ENCODE measurements at regions not wholly inside any gene's neighbourhood (a gene's known extent, or its start where the extent isn't known, plus 50 kb on each side); places are given as distances from the start of the nearest gene placed in this dataset.

GRCh38 chr5:97752871-97753270, 569.8 kb upstream of the RIOK2 start:
- no peak overlapping the region for H3K27ac ChIP-seq (ENCODE audit: low read depth, low read length, poor library complexity, severe bottlenecking)
- BruUV-seq (replicated peaks) = no TSS peak
- DNase-seq (ENCODE audit: low spot score) = no peak
- no peaks in the 10 kb centered on the region for H3K36me3 ChIP-seq (ENCODE audit: insufficient read depth, low read length, poor library complexity, severe bottlenecking)
- intact Hi-C loops (cut with micrococcal nuclease; ENCODE audit: unreplicated experiment) = no loop called here
- ChIA-PET CTCF (no interaction called here), POLR2A (ENCODE audit: low non-redundant PET) (no interaction called here)
- H3K4me3 ChIP-seq (ENCODE audit: low read depth, low read length, poor library complexity, severe bottlenecking) = no peak overlapping the region
- H3K9me3 ChIP-seq (ENCODE audit: low read depth, low read length, poor library complexity, severe bottlenecking) = no peaks in the 10 kb centered on the region
- H3K4me1 ChIP-seq (ENCODE audit: insufficient read depth, low read length, poor library complexity, severe bottlenecking) = no peaks in the 10 kb centered on the region
- TF ChIP-seq EZH2 (IDR thresholded peaks at IDR 0.05; ENCODE audit: borderline replicate concordance, low read depth, low read length, poor library complexity, severe bottlenecking) (no peak), CTCF (conservative IDR thresholded peaks at IDR 0.05; ENCODE audit: low read depth, low read length) (no peak)
- peaks cover 3% of the 10 kb centered on the region for H3K27me3 ChIP-seq (replicated peaks; ENCODE audit: insufficient read depth, low read depth, low read length, poor library complexity)

- CTCF ChIA-PET = no interaction called here
Measured at GRCh38 chr5:97762483-97762882, 579.4 kb upstream of the RIOK2 start.

GRCh38 chr5:97764700-97765099, 581.7 kb upstream of the RIOK2 start:
- POLR2A ChIA-PET (ENCODE audit: low non-redundant PET) = no interaction called here
- CTCF ChIA-PET = no interaction called here

More at GRCh38 chr5:97762483-97762882, 579.4 kb upstream of the RIOK2 start:
- no peaks in the 10 kb centered on the region for H3K9me3 ChIP-seq (ENCODE audit: low read depth, low read length, poor library complexity, severe bottlenecking)
- intact Hi-C loops (cut with micrococcal nuclease; ENCODE audit: unreplicated experiment) = no loop called here
- H3K27ac ChIP-seq (ENCODE audit: low read depth, low read length, poor library complexity, severe bottlenecking) = no peak overlapping the region
- no peaks in the 10 kb centered on the region for H3K4me1 ChIP-seq (ENCODE audit: insufficient read depth, low read length, poor library complexity, severe bottlenecking)
- no TSS peak for BruUV-seq (replicated peaks)
- TF ChIP-seq EZH2 (IDR thresholded peaks at IDR 0.05; ENCODE audit: borderline replicate concordance, low read depth, low read length, poor library complexity, severe bottlenecking) (no peak), CTCF (conservative IDR thresholded peaks at IDR 0.05; ENCODE audit: low read depth, low read length) (no peak)
- no peaks in the 10 kb centered on the region for H3K36me3 ChIP-seq (ENCODE audit: insufficient read depth, low read length, poor library complexity, severe bottlenecking)
- no peaks in the 10 kb centered on the region for H3K27me3 ChIP-seq (replicated peaks; ENCODE audit: insufficient read depth, low read depth, low read length, poor library complexity)
- no peak for DNase-seq (ENCODE audit: low spot score)
- no peak overlapping the region for H3K4me3 ChIP-seq (ENCODE audit: low read depth, low read length, poor library complexity, severe bottlenecking)
- POLR2A ChIA-PET (ENCODE audit: low non-redundant PET) = no interaction called here

GRCh38 chr5:97778451-97778850, 595.4 kb upstream of the RIOK2 start:
- ChIA-PET POLR2A (ENCODE audit: low non-redundant PET) (no interaction called here), CTCF (no interaction called here)
- no peak for DNase-seq (ENCODE audit: low spot score)
- Histone ChIP-seq H3K36me3 (ENCODE audit: insufficient read depth, low read length, poor library complexity, severe bottlenecking) (no peaks in the 10 kb centered on the region), H3K4me3 (ENCODE audit: low read depth, low read length, poor library complexity, severe bottlenecking) (no peak overlapping the region), H3K4me1 (ENCODE audit: insufficient read depth, low read length, poor library complexity, severe bottlenecking) (no peaks in the 10 kb centered on the region), H3K9me3 (ENCODE audit: low read depth, low read length, poor library complexity, severe bottlenecking) (no peaks in the 10 kb centered on the region), H3K27me3 (replicated peaks; ENCODE audit: insufficient read depth, low read depth, low read length, poor library complexity) (no peaks in the 10 kb centered on the region), H3K27ac (ENCODE audit: low read depth, low read length, poor library complexity, severe bottlenecking) (no peak overlapping the region)
- intact Hi-C loops (cut with micrococcal nuclease; ENCODE audit: unreplicated experiment) = no loop called here
- no peak for TF ChIP-seq CTCF (conservative IDR thresholded peaks at IDR 0.05; ENCODE audit: low read depth, low read length)
- TF ChIP-seq EZH2 (IDR thresholded peaks at IDR 0.05; ENCODE audit: borderline replicate concordance, low read depth, low read length, poor library complexity, severe bottlenecking) = no peak
- no TSS peak for BruUV-seq (replicated peaks)

More at GRCh38 chr5:97764700-97765099, 581.7 kb upstream of the RIOK2 start:
- no TSS peak for BruUV-seq (replicated peaks)
- intact Hi-C loops (cut with micrococcal nuclease; ENCODE audit: unreplicated experiment) = no loop called here
- no peak overlapping the region for H3K27ac ChIP-seq (ENCODE audit: low read depth, low read length, poor library complexity, severe bottlenecking)
- DNase-seq (ENCODE audit: low spot score) = no peak
- TF ChIP-seq EZH2 (IDR thresholded peaks at IDR 0.05; ENCODE audit: borderline replicate concordance, low read depth, low read length, poor library complexity, severe bottlenecking) = no peak
- H3K4me3 ChIP-seq (ENCODE audit: low read depth, low read length, poor library complexity, severe bottlenecking) = no peak overlapping the region
- H3K9me3 ChIP-seq (ENCODE audit: low read depth, low read length, poor library complexity, severe bottlenecking) = no peaks in the 10 kb centered on the region
- H3K4me1 ChIP-seq (ENCODE audit: insufficient read depth, low read length, poor library complexity, severe bottlenecking) = no peaks in the 10 kb centered on the region
- no peaks in the 10 kb centered on the region for H3K27me3 ChIP-seq (replicated peaks; ENCODE audit: insufficient read depth, low read depth, low read length, poor library complexity)
- H3K36me3 ChIP-seq (ENCODE audit: insufficient read depth, low read length, poor library complexity, severe bottlenecking) = no peaks in the 10 kb centered on the region
